T-helper 1 cell treated with Interleukin-12 subunit alpha and Interleukin-12 subunit beta and Interleukin-4 antibody, amounts not matched to agents 30 ng/mL and 1 ng/mL, for 36 hours (primary cell): ENCODE measurements at regions not wholly inside any gene's neighbourhood (a gene's known extent, or its start where the extent isn't known, plus 50 kb on each side); places are given as distances from the start of the nearest gene placed in this dataset.
"Not testable (repeated sequence)": the region's sequence is repeated elsewhere in the genome, so short reads cannot be mapped to it uniquely, and the experiment has no call there.

ENCODE experiments used
- intact Hi-C: fragments of 100-400 bp; cut with micrococcal nuclease; formaldehyde crosslinking; loops from one replicate; pipeline ENCODE4 v1.15.1; 2024

GRCh38 chr10:21463436-21463835 is 62.0 kb downstream of the SKIDA1 start:
- intact Hi-C loops = no loop called here

- intact Hi-C loops = no loop called here
Observed at GRCh38 chr10:21458126-21458871, 67.2 kb downstream of the SKIDA1 start.

GRCh38 chr10:21456160-21456559 is 69.3 kb downstream of the SKIDA1 start:
- intact Hi-C loops = no loop called here

GRCh38 chr10:21452203-21452602 is 73.3 kb downstream of the SKIDA1 start:
- intact Hi-C loops = no loop called here

- intact Hi-C loops = no loop called here
Observed at GRCh38 chr10:21449288-21449966, 76.1 kb downstream of the SKIDA1 start.

GRCh38 chr10:21445163-21445562 is 80.3 kb downstream of the SKIDA1 start:
- intact Hi-C loops = no loop called here

GRCh38 chr10:21441625-21442024 is 83.9 kb downstream of the SKIDA1 start:
- intact Hi-C loops = no loop called here

GRCh38 chr10:21438914-21439313 is 86.6 kb downstream of the SKIDA1 start:
- intact Hi-C loops = not testable (repeated sequence)

GRCh38 chr10:21437770-21438382 is 87.6 kb downstream of the SKIDA1 start:
- intact Hi-C loops = no loop called here

- intact Hi-C loops = no loop called here
Observed at GRCh38 chr10:21432266-21432665, 93.2 kb downstream of the SKIDA1 start.

GRCh38 chr10:21431799-21432198 is 93.7 kb downstream of the SKIDA1 start:
- intact Hi-C loops = no loop called here

- intact Hi-C loops = no loop called here
Observed at GRCh38 chr10:21427804-21428481, 97.5 kb downstream of the SKIDA1 start.

GRCh38 chr10:21424459-21424861 is 101.0 kb downstream of the SKIDA1 start:
- intact Hi-C loops = no loop called here

GRCh38 chr10:21423850-21424249 is 101.6 kb downstream of the SKIDA1 start:
- intact Hi-C loops = no loop called here

- intact Hi-C loops = no loop called here
Observed at GRCh38 chr10:21423338-21423737, 102.1 kb downstream of the SKIDA1 start.

GRCh38 chr10:21421794-21422193 is 103.7 kb downstream of the SKIDA1 start:
- intact Hi-C loops = no loop called here

- intact Hi-C loops = no loop called here
Observed at GRCh38 chr10:21421016-21421415, 104.5 kb downstream of the SKIDA1 start.

GRCh38 chr10:21418981-21419576 is 106.4 kb downstream of the SKIDA1 start:
- intact Hi-C loops = not testable (repeated sequence)

GRCh38 chr10:21417172-21417712 is 108.2 kb downstream of the SKIDA1 start:
- intact Hi-C loops = no loop called here

- intact Hi-C loops = no loop called here
Observed at GRCh38 chr10:21413680-21414079, 111.8 kb downstream of the SKIDA1 start.

GRCh38 chr10:21413268-21413667 is 112.2 kb downstream of the SKIDA1 start:
- intact Hi-C loops = no loop called here
